HEK293T (cell line): ENCODE measurements at regions not wholly inside any gene's neighbourhood (a gene's known extent, or its start where the extent isn't known, plus 50 kb on each side); places are given as distances from the start of the nearest gene placed in this dataset.

Experiments
- CTCF ChIA-PET: fragments of 350-600 bp; formaldehyde crosslinking; extraction: SDS; loops from one replicate; lab custom pipeline; 2021; ENCODE audit warnings: antibody characterized with exemption, inconsistent platforms; lab: Yijun Ruan, JAX
- POLR2A ChIA-PET: fragments of 350-600 bp; formaldehyde crosslinking; extraction: SDS; loops from one replicate; lab custom pipeline; 2020; ENCODE audit warnings: antibody characterized with exemption, inconsistent platforms; lab: Yijun Ruan, JAX
- DNase-seq: peaks from one replicate; pipeline ENCODE4 v3.0.0; 2012; ENCODE audit warnings: mixed read lengths; ENCODE audit errors: extremely low spot score
- ARNT ChIP-seq: fragments of 450-650 bp; IDR thresholded peaks from 2 replicates; pipeline ENCODE4 v1.6.1; 2017; ENCODE audit warnings: mild to moderate bottlenecking
- BHLHE40 ChIP-seq: fragments of 450-650 bp; IDR thresholded peaks from 2 replicates; pipeline ENCODE4 v1.6.1; 2016; ENCODE audit warnings: mild to moderate bottlenecking, moderate library complexity, borderline replicate concordance
- CTBP1 ChIP-seq: fragments of 450-650 bp; IDR thresholded peaks from 2 replicates; pipeline ENCODE4 v1.6.1; 2016; ENCODE audit warnings: borderline replicate concordance
- ELF4 ChIP-seq: fragments of 450-650 bp; IDR thresholded peaks from 2 replicates; pipeline ENCODE4 v1.6.1; 2017; ENCODE audit warnings: antibody characterized with exemption
- FOXA1 ChIP-seq: fragments of 450-650 bp; IDR thresholded peaks from 2 replicates; pipeline ENCODE4 v1.6.1; 2016; ENCODE audit warnings: mild to moderate bottlenecking
- FOXK2 ChIP-seq: fragments of 450-650 bp; IDR thresholded peaks from 2 replicates; pipeline ENCODE4 v1.6.1; 2016; ENCODE audit warnings: mild to moderate bottlenecking
- FOXM1 ChIP-seq: fragments of 450-650 bp; IDR thresholded peaks from 2 replicates; pipeline ENCODE4 v1.6.1; 2017; ENCODE audit warnings: mild to moderate bottlenecking, borderline replicate concordance
- HDGF ChIP-seq: fragments of 450-650 bp; IDR thresholded peaks from 2 replicates; pipeline ENCODE4 v1.6.1; 2017; ENCODE audit warnings: antibody characterized with exemption, borderline replicate concordance
- L3MBTL2 ChIP-seq: fragments of 450-650 bp; conservative IDR thresholded peaks from 2 replicates; pipeline ENCODE4 v1.6.1; 2016; ENCODE audit warnings: mild to moderate bottlenecking
- LEF1 ChIP-seq: fragments of 450-650 bp; IDR thresholded peaks from 2 replicates; pipeline ENCODE4 v1.6.1; 2017; ENCODE audit warnings: mild to moderate bottlenecking, borderline replicate concordance
- NFRKB ChIP-seq: fragments of 450-650 bp; IDR thresholded peaks from 2 replicates; pipeline ENCODE4 v1.6.1; 2016; ENCODE audit warnings: mild to moderate bottlenecking, moderate library complexity
- SP1 ChIP-seq: fragments of 450-650 bp; IDR thresholded peaks from 2 replicates; pipeline ENCODE4 v1.6.1; 2017
- SUZ12 ChIP-seq: fragments of 450-650 bp; IDR thresholded peaks from 2 replicates; pipeline ENCODE4 v1.6.1; 2016; ENCODE audit warnings: mild to moderate bottlenecking
- TARDBP ChIP-seq: fragments of 450-650 bp; IDR thresholded peaks from 2 replicates; pipeline ENCODE4 v1.6.1; 2016
- ZNF384 ChIP-seq: fragments of 450-650 bp; IDR thresholded peaks from 2 replicates; pipeline ENCODE4 v1.6.1; 2016
- TF ChIP-seq, protein P1 (sequence below): fragments of 450-650 bp; IDR thresholded peaks from 2 replicates; pipeline ENCODE4 v1.6.1; 2016

DNA sequence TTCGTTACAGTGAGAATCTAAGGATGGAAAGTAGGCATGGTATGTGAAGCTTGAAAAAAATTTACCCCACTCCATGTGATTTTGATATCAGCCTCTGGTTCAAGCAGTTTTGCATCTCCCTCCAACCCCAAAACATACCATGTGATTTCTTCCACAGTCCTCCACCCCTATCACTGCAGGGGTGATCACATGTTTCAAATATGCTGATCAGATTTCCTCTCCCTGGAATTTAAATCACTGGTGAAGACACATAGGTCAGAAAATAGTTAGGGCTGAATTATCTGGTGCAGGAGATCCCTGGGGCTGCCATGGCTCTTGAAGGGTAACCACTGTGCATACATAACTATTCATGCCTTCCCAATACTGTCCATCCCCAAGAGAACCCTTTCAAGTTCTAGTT lies 119.7 kb upstream of the THRB start:
- DNase-seq: no peak
- TF ChIP-seq CTBP1 (no peak), FOXK2 (no peak), LEF1 (no peak), TARDBP (no peak), FOXA1 (no peak), NFRKB (no peak)
- ChIA-PET CTCF (no interaction called here), POLR2A (no interaction called here)

DNA sequence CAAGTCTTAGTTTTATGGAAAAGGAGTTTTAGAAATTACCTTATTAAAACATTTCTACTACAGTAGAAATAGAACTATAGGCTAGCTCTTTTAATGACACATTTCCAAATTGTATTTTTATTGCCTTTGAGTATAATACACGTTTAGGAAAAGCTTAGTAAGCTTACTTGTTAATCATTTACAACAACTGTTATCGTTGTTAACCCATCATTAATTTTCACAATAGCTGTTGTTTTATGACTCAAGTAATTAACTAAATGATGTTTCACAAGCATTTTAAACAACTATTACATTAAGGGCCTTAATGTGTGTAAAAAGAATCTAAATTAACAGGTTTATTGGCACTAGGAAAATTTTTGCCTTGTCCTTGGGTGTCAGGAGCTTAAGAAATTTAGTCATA lies 120.5 kb upstream of the THRB start:
- ChIA-PET POLR2A (no interaction called here), CTCF (no interaction called here)
- TF ChIP-seq ZNF384 (no peak), FOXA1 (no peak), SP1 (no peak), ARNT (no peak), LEF1 (no peak), ELF4 (no peak), NFRKB (no peak)
- DNase-seq: no peak

DNA sequence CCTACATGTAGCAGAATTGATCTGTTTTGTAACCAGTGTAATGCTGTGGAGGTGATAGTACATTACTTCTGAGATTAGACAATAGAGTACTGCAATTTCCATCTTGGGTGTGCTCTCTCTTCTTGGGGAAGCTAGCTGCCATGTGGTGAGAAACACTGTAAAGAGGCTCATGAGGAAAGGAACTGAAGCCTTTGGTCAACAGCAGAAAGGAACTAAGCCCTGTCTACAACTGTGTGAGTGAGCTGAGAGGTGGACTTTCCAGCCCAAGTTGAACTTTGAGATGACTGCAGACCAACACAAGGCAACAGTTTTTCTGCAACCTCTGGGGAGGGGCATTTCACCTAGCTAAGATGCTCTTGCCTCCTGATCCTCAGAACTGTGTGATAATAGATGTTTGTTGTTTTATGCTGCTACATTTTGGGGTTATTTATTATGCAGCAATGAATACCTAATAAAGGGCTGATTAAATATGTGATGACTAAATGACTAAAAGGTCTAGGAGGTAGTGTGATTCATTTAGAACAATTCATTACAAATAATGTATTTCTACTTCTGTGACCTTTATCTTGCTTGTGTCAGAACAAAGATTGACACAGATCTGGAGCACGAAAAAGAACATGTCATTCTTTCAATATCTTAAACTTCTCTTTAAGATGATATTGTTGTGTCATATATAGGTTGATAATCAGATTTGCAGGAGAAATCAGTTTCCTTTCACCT lies 121.6 kb upstream of the THRB start:
- no peak for DNase-seq
- TF ChIP-seq SUZ12: no peak
- TF ChIP-seq, protein P1, sequence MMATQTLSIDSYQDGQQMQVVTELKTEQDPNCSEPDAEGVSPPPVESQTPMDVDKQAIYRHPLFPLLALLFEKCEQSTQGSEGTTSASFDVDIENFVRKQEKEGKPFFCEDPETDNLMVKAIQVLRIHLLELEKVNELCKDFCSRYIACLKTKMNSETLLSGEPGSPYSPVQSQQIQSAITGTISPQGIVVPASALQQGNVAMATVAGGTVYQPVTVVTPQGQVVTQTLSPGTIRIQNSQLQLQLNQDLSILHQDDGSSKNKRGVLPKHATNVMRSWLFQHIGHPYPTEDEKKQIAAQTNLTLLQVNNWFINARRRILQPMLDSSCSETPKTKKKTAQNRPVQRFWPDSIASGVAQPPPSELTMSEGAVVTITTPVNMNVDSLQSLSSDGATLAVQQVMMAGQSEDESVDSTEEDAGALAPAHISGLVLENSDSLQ: no peak
- TF ChIP-seq ELF4: no peak
- TF ChIP-seq BHLHE40: no peak
- TF ChIP-seq FOXA1: no peak
- no peak for TF ChIP-seq CTBP1
- no peak for TF ChIP-seq HDGF
- TF ChIP-seq NFRKB: no peak
- no peak for TF ChIP-seq SP1
- TF ChIP-seq FOXK2: no peak
- no peak for TF ChIP-seq L3MBTL2
- TF ChIP-seq ARNT: no peak
- TF ChIP-seq TARDBP: no peak
- TF ChIP-seq FOXM1: no peak
- POLR2A ChIA-PET: no interaction called here
- CTCF ChIA-PET: no interaction called here

DNA sequence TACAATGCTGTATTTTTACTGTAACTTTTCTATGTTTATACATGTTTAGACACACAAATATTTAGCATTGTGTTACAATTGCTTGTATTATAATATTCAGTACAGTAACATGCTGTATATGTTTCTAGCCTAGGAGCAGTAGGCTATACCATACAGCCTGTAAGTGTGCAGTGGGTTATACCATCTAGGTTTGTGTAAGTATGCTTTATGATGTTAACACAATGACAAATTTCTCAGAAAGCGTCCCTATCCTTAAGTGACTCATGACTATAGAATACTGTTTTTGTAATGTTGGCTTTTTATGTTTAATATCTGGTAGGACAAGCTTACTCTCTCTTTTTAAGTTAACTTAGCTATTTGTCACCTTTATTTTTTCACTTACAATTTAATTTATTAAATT lies 127.5 kb upstream of the THRB start:
- POLR2A ChIA-PET: no interaction called here
- TF ChIP-seq FOXM1: no peak
- no peak for TF ChIP-seq TARDBP
- TF ChIP-seq ZNF384: no peak
- no peak for TF ChIP-seq HDGF
- no peak for DNase-seq
- CTCF ChIA-PET: no interaction called here

DNA sequence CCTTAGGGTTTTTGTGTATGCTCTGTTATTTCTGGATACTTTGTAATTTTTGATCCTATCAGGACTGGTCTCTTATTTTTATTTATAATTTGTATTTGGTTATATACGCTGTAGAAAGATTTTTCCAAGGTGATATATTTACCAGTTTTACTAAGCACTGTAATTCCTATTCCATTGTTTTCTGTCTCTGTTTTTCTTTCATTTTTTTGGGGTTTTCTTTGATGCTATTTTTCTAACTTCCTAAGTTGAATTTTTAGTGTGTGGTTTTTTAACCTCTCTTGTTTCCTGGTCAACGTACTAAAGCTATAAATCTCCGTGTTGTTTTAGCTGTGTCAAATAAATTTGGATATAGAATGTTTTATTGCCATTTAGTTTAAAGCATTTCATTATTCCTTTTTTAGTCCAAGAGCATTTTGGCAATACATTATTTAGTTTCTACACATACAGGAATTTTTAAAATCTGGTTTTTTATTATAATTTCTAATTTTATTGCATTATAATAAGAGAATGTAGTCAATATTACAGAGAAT lies 128.1 kb upstream of the THRB start:
- ChIA-PET POLR2A (no interaction called here), CTCF (no interaction called here)
- no peak for DNase-seq
- TF ChIP-seq, protein P1: peak; percentile 89
- no peak for TF ChIP-seq LEF1

DNA sequence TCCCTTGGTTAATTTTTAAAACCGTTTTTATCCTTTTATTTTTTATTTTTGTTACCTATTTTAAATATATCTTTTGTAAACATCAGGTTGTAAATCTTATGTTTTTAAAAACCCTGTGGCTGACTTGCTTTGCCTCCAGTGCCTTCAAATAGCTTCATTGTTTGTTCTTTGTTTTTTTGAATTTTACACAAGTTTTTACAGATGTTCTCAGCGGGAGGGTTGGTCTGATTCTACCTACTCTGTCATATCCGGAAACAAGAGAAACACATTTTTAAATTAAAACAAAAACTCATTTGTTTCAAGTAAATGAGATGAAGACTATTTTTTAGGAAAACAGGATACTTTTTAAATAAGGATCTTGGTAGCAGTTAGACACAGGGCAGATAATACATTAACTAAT lies 129.0 kb upstream of the THRB start:
- POLR2A ChIA-PET: no interaction called here
- DNase-seq: no peak
- CTCF ChIA-PET: no interaction called here
- TF ChIP-seq FOXK2 (no peak), NFRKB (no peak)
- TF ChIP-seq, protein P1: 0 out of 2 replicates have a peak, but pooled peaks have one; percentile 2

DNA sequence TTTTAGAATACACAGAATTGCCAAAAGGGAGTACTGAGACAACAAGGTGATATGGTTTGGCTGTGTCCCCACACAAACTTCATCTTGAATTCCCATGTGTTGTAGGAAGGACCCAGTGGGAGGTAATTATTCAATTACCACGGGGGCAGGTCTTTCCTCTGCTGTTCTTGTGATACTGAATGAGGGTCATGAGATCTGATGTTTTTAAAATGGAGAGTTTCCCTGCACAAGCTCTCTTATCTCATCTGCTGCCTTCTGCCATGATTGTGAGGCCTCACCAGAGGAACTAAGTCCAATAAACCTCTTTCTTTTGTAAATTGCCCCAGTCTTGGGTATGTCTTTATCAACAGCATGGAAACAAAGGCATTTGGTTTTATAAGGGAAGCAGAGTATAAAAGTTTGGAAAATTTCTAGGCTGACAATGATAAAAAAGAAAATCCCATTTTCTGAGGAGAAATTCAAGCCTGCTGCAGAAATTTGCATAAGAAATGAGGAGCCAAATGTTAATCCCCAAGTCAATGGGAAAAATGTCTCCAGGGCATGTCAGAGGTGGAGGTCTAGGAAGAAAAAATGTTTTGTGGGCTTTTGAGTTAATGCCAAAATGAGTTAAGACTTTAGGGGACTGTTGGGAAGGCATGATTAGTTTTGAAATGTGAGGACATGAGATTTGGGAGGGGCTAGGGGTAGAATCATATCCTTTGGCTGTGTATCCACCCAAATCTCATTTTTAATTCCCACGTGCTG lies 130.5 kb upstream of the THRB start:
- ChIA-PET POLR2A (no interaction called here), CTCF (no interaction called here)
- no peak for DNase-seq
- no peak for TF ChIP-seq TARDBP
- TF ChIP-seq ZNF384: no peak
- TF ChIP-seq HDGF: no peak
- no peak for TF ChIP-seq NFRKB
- no peak for TF ChIP-seq FOXM1
- no peak for TF ChIP-seq ARNT
- TF ChIP-seq, protein P1: no peak
- TF ChIP-seq L3MBTL2: no peak
- no peak for TF ChIP-seq CTBP1
- TF ChIP-seq SUZ12: no peak
- no peak for TF ChIP-seq FOXK2
- no peak for TF ChIP-seq BHLHE40
- TF ChIP-seq SP1: no peak
- TF ChIP-seq ELF4: no peak
- TF ChIP-seq LEF1: no peak
- no peak for TF ChIP-seq FOXA1
